KMS-11 (cell line): ENCODE measurements at regions not wholly inside any gene's neighbourhood (a gene's known extent, or its start where the extent isn't known, plus 50 kb on each side); places are given as distances from the start of the nearest gene placed in this dataset.

Experiments
- H2AFZ ChIP-seq: fragments of 200-600 bp; sonication (generic); 2 replicates; pipeline ENCODE4 v1.6.1; 2016; ENCODE audit warnings: antibody characterized with exemption, mixed run types, low read depth
- H3K27ac ChIP-seq: fragments of 200-600 bp; sonication (generic); 2 replicates; pipeline ENCODE4 v1.6.1; 2016; ENCODE audit warnings: mild to moderate bottlenecking, mixed run types
- H3K27me3 ChIP-seq: fragments of 200-600 bp; sonication (generic); 2 replicates; pipeline ENCODE4 v1.6.1; 2017; ENCODE audit warnings: mild to moderate bottlenecking, low read depth, mixed run types, moderate library complexity; ENCODE audit not compliant: insufficient read depth
- H3K36me3 ChIP-seq: fragments of 200-600 bp; sonication (generic); 2 replicates; pipeline ENCODE4 v1.6.1; 2017; ENCODE audit warnings: mild to moderate bottlenecking, mixed run types; ENCODE audit not compliant: insufficient read depth
- H3K4me1 ChIP-seq: fragments of 200-600 bp; sonication (generic); 2 replicates; pipeline ENCODE4 v1.6.1; 2016; ENCODE audit warnings: mild to moderate bottlenecking, low read depth, mixed run types; ENCODE audit not compliant: poor library complexity, severe bottlenecking
- H3K4me2 ChIP-seq: fragments of 200-600 bp; sonication (generic); 2 replicates; pipeline ENCODE4 v1.7.0; 2016; ENCODE audit warnings: mild to moderate bottlenecking, mixed run types
- H3K4me3 ChIP-seq: fragments of 200-600 bp; sonication (generic); IDR thresholded peaks from 2 replicates; pipeline ENCODE4 v1.6.1; 2017; ENCODE audit warnings: low read depth, low read length, mixed read lengths; ENCODE audit not compliant: insufficient read depth
- H3K79me2 ChIP-seq: fragments of 200-600 bp; sonication (generic); 2 replicates; pipeline ENCODE4 v1.6.1; 2016; ENCODE audit warnings: low read depth, mixed run types; ENCODE audit not compliant: insufficient read depth
- H3K9ac ChIP-seq: fragments of 200-600 bp; sonication (generic); 2 replicates; pipeline ENCODE4 v1.6.1; 2016; ENCODE audit warnings: mild to moderate bottlenecking, mixed run types
- H4K20me1 ChIP-seq: fragments of 200-600 bp; sonication (generic); 2 replicates; pipeline ENCODE4 v1.6.1; 2016; ENCODE audit warnings: mild to moderate bottlenecking, mixed run types; ENCODE audit not compliant: insufficient read depth
- TF ChIP-seq, protein P1 (sequence below): fragments of 200-600 bp; sonication (generic); conservative IDR thresholded peaks from 2 replicates; pipeline ENCODE4 v1.6.1; 2017; ENCODE audit warnings: low read depth, mild to moderate bottlenecking, antibody characterized with exemption, low read length, moderate library complexity, mixed read lengths

DNA sequence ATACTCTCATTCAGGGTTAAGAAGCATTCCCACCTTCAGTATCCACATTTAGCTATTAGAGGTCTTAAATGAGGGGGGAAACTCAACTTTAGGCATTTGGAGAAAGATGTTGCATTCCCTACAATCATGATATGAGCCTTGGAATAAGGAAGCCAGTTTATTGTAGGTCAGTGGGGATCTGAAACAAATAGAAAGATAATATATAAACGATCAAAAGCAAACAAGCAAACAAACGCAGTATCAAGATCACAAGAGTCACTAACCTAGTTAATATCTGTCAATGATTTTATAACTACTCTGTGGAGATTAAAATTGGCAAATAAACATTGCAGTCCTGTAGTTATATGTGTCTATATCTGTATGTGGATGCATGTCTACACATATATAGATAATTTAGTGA, 152.4 kb upstream of the LRATD1 start:
- no peak overlapping the region for H3K4me2 ChIP-seq
- H3K79me2 ChIP-seq, result no peaks in the 10 kb centered on the region
- no peaks in the 10 kb centered on the region for H4K20me1 ChIP-seq
- no peaks in the 10 kb centered on the region for H3K36me3 ChIP-seq
- no peak overlapping the region for H3K27ac ChIP-seq
- H3K4me3 ChIP-seq, result no peak overlapping the region
- TF ChIP-seq, protein P1, sequence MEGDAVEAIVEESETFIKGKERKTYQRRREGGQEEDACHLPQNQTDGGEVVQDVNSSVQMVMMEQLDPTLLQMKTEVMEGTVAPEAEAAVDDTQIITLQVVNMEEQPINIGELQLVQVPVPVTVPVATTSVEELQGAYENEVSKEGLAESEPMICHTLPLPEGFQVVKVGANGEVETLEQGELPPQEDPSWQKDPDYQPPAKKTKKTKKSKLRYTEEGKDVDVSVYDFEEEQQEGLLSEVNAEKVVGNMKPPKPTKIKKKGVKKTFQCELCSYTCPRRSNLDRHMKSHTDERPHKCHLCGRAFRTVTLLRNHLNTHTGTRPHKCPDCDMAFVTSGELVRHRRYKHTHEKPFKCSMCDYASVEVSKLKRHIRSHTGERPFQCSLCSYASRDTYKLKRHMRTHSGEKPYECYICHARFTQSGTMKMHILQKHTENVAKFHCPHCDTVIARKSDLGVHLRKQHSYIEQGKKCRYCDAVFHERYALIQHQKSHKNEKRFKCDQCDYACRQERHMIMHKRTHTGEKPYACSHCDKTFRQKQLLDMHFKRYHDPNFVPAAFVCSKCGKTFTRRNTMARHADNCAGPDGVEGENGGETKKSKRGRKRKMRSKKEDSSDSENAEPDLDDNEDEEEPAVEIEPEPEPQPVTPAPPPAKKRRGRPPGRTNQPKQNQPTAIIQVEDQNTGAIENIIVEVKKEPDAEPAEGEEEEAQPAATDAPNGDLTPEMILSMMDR, result no peak
- no peaks in the 10 kb centered on the region for H3K27me3 ChIP-seq
- no peak overlapping the region for H2AFZ ChIP-seq
- no peaks in the 10 kb centered on the region for H3K4me1 ChIP-seq
- no peak overlapping the region for H3K9ac ChIP-seq

DNA sequence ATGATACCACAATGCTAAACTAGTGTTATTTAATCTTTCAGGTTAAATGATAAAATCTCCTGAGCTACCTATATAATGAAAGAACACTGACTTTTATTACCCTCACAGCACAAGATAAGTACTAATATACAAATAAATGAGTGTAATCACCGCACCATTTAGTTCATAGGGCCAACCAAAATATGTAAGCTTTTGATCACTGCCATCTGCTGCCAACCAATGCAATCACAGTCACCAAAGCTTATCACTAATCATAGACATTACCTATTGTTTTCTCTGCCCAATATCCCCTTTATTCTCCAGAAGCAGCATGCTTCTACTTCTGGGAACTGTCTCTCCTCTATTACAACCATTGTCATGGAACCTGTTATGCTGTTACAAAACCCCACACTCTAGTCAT, 151.6 kb upstream of the LRATD1 start:
- no peaks in the 10 kb centered on the region for H4K20me1 ChIP-seq
- no peaks in the 10 kb centered on the region for H3K27me3 ChIP-seq
- H3K4me2 ChIP-seq, result no peak overlapping the region
- H2AFZ ChIP-seq, result no peak overlapping the region
- no peak overlapping the region for H3K27ac ChIP-seq
- no peak overlapping the region for H3K4me3 ChIP-seq
- TF ChIP-seq, protein P1, result no peak
- H3K36me3 ChIP-seq, result no peaks in the 10 kb centered on the region
- no peaks in the 10 kb centered on the region for H3K79me2 ChIP-seq
- no peaks in the 10 kb centered on the region for H3K4me1 ChIP-seq
- H3K9ac ChIP-seq, result no peak overlapping the region

DNA sequence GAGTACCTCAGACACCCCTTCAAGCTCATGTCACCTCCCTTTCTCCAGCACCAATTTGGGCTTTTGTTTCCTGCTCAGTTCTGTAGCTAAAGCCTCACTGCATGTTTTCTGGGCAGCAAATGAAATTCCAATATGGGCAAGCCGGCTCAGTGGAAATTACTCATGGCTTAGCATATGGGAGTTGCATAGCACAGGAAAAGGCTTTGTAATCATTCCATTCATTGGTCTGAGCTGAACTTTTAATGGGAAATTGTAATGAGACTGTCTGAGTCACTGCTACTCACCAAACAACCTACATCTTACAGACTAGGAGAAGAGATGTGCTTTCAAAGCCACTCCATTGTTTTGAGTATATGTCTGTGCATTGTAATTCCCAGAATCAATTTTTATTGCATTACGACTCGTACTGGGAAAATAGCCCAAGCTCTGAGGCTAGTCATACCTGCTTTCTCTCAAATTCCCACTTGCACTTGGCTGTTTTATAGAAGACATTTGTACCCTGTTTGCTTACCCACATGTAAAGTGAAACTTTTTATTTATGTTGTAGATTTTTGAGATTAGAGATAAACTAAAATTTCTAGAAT, 139.5 kb upstream of the LRATD1 start:
- no peak overlapping the region for H2AFZ ChIP-seq
- H3K4me1 ChIP-seq, result no peaks in the 10 kb centered on the region
- H3K27me3 ChIP-seq, result no peaks in the 10 kb centered on the region
- no peaks in the 10 kb centered on the region for H3K36me3 ChIP-seq
- no peaks in the 10 kb centered on the region for H3K79me2 ChIP-seq
- no peaks in the 10 kb centered on the region for H4K20me1 ChIP-seq
- TF ChIP-seq, protein P1, result no peak
- H3K27ac ChIP-seq, result no peak overlapping the region
- H3K4me3 ChIP-seq, result no peak overlapping the region
- no peak overlapping the region for H3K4me2 ChIP-seq
- H3K9ac ChIP-seq, result no peak overlapping the region

DNA sequence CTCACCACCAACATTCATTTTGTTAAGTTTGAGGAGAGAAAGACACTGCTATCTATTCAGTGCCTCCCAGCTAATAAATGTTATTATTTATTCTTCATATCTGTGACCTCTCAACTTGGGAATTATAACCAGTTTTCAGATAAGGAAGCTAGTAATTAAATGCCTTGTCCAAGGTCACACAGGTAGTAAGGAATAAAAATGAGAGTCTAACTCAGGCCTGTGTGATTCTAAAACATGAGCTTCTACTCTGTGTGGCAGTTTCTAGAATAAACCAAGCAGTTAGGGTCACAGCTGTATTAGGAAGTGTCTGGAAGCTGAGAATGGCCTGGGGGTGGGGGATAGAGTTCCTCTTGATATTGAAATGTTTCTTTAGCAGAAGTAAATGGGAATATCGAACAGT, 137.8 kb upstream of the LRATD1 start:
- Histone ChIP-seq H2AFZ (no peak overlapping the region), H3K27ac (no peak overlapping the region), H3K36me3 (no peaks in the 10 kb centered on the region), H3K4me3 (no peak overlapping the region), H3K79me2 (no peaks in the 10 kb centered on the region), H3K27me3 (no peaks in the 10 kb centered on the region), H3K4me1 (no peaks in the 10 kb centered on the region), H4K20me1 (no peaks in the 10 kb centered on the region), H3K9ac (no peak overlapping the region), H3K4me2 (no peak overlapping the region)
- TF ChIP-seq, protein P1, result no peak
